MM.1S (cell line): ENCODE measurements at regions not wholly inside any gene's neighbourhood (a gene's known extent, or its start where the extent isn't known, plus 50 kb on each side); places are given as distances from the start of the nearest gene placed in this dataset.

Experiments used
- CTCF ChIP-seq: fragments of 300-600 bp; sonication (generic); IDR thresholded peaks from 2 replicates; pipeline ENCODE4 v1.5.1; 2016; ENCODE audit warnings: antibody characterized with exemption, low read length, mixed read lengths
- EZH2 ChIP-seq: fragments of 300-600 bp; sonication (generic); optimal IDR thresholded peaks from 2 replicates; pipeline ENCODE3; 2017; ENCODE audit warnings: low read depth, mild to moderate bottlenecking, antibody characterized with exemption, low read length, mixed read lengths

GRCh38 chr10:78362406-78363022 lies 328.9 kb downstream of the RPS24 start:
- TF ChIP-seq CTCF (no peak), EZH2 (no peak)
